Loucy (cell line): ENCODE measurements at regions not wholly inside any gene's neighbourhood (a gene's known extent, or its start where the extent isn't known, plus 50 kb on each side); places are given as distances from the start of the nearest gene placed in this dataset.

ENCODE experiments used
- H2AFZ ChIP-seq: fragments of 200-600 bp; sonication (generic); 2 replicates; pipeline ENCODE4 v1.6.0; 2016; ENCODE audit warnings: antibody characterized with exemption, mild to moderate bottlenecking, low read length, moderate library complexity
- H3F3A ChIP-seq: fragments of 200-600 bp; 2 replicates; pipeline ENCODE4 v1.6.0; 2016; ENCODE audit warnings: antibody characterized with exemption, low read depth, mild to moderate bottlenecking
- H3K27me3 ChIP-seq: fragments of 200-600 bp; sonication (generic); 2 replicates; pipeline ENCODE4 v1.6.1; 2014; ENCODE audit warnings: low read length, mild to moderate bottlenecking; ENCODE audit not compliant: insufficient read depth, poor library complexity, severe bottlenecking
- H3K36me3 ChIP-seq: fragments of 200-600 bp; sonication (generic); 2 replicates; pipeline ENCODE4 v1.6.1; 2016; ENCODE audit warnings: low read length; ENCODE audit not compliant: insufficient read depth
- H3K4me1 ChIP-seq: fragments of 200-600 bp; sonication (generic); 2 replicates; pipeline ENCODE4 v1.5.1; 2014; ENCODE audit warnings: low read length, mild to moderate bottlenecking; ENCODE audit not compliant: insufficient read depth, poor library complexity, severe bottlenecking
- H3K4me2 ChIP-seq: fragments of 200-600 bp; sonication (generic); 2 replicates; pipeline ENCODE4 v1.6.0; 2014; ENCODE audit warnings: antibody characterized with exemption, low read length, low read depth, mild to moderate bottlenecking; ENCODE audit not compliant: poor library complexity, severe bottlenecking
- H3K4me3 ChIP-seq: fragments of 200-600 bp; sonication (generic); 2 replicates; pipeline ENCODE4 v1.5.1; 2014; ENCODE audit warnings: low read length, mild to moderate bottlenecking, mixed read lengths; ENCODE audit not compliant: poor library complexity, severe bottlenecking
- H3K79me2 ChIP-seq: fragments of 200-600 bp; sonication (generic); 2 replicates; pipeline ENCODE4 v1.6.1; 2014; ENCODE audit warnings: low read length; ENCODE audit not compliant: insufficient read depth
- H3K9ac ChIP-seq: fragments of 200-600 bp; sonication (generic); 2 replicates; pipeline ENCODE4 v1.6.0; 2014; ENCODE audit warnings: mild to moderate bottlenecking, low read depth, low read length, moderate library complexity; ENCODE audit not compliant: poor library complexity, severe bottlenecking
- H3K9me2 ChIP-seq: fragments of 200-600 bp; sonication (generic); replicated peaks from 2 replicates; pipeline ENCODE4 v1.6.1; 2016; ENCODE audit warnings: low read depth, low read length, mixed read lengths
- H3K9me3 ChIP-seq: fragments of 200-600 bp; sonication (generic); 2 replicates; pipeline ENCODE4 v1.6.1; 2014; ENCODE audit warnings: mild to moderate bottlenecking, antibody characterized with exemption, low read length, low read depth; ENCODE audit not compliant: insufficient read depth
- H4K20me1 ChIP-seq: fragments of 200-600 bp; sonication (generic); 2 replicates; pipeline ENCODE4 v1.6.0; 2014; ENCODE audit warnings: antibody characterized with exemption, low read length, mild to moderate bottlenecking; ENCODE audit not compliant: insufficient read depth, poor library complexity, severe bottlenecking
- EZH2phosphoT487 ChIP-seq: fragments of 200-600 bp; IDR thresholded peaks from 2 replicates; pipeline ENCODE4 v1.6.1; 2018; ENCODE audit warnings: antibody characterized with exemption, mild to moderate bottlenecking, moderate library complexity, borderline replicate concordance
- TF ChIP-seq, protein P1 (sequence below): fragments of 200-600 bp; sonication (generic); conservative IDR thresholded peaks from 2 replicates; pipeline ENCODE4 v1.5.1; 2014; ENCODE audit warnings: mild to moderate bottlenecking, antibody characterized with exemption, low read length

DNA sequence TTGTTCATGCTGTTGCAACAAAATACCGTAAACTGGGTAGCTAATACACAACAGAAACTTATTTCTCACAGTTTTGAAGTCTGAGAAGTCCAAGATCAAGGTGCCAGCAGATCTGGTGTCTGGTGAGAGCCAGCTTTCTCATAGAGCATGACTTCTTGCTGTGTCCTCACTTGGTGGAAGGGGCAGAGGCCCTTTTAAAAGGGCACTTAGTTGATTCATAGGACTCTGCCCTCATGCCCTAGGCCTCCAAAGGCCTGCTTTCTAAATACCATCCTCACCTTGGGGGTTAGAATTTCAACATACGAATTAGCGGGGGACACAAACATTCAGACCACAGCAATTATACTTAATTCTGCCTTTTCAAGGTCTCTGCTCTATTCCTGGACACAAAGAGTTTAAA is 52.3 kb upstream of the FDX1 start:
- Histone ChIP-seq H3K36me3 (no peaks in the 10 kb centered on the region), H2AFZ (peak overlapping the region; percentile 28)

GRCh38 chr11:110379261-110379660 is 50.5 kb upstream of the FDX1 start:
- Histone ChIP-seq H3K4me1 (peaks cover 13% of the 10 kb centered on the region), H4K20me1 (no peaks in the 10 kb centered on the region), H3K36me3 (no peaks in the 10 kb centered on the region), H3F3A (no peaks in the 10 kb centered on the region), H3K27me3 (no peaks in the 10 kb centered on the region), H2AFZ (0 out of 2 replicates have a peak overlapping the region, but pooled peaks have one; percentile 68), H3K4me3 (no peak overlapping the region), H3K9me3 (no peaks in the 10 kb centered on the region), H3K79me2 (no peaks in the 10 kb centered on the region), H3K4me2 (no peak overlapping the region), H3K9me2 (no peaks in the 10 kb centered on the region), H3K9ac (no peak overlapping the region)
- TF ChIP-seq, protein P1, sequence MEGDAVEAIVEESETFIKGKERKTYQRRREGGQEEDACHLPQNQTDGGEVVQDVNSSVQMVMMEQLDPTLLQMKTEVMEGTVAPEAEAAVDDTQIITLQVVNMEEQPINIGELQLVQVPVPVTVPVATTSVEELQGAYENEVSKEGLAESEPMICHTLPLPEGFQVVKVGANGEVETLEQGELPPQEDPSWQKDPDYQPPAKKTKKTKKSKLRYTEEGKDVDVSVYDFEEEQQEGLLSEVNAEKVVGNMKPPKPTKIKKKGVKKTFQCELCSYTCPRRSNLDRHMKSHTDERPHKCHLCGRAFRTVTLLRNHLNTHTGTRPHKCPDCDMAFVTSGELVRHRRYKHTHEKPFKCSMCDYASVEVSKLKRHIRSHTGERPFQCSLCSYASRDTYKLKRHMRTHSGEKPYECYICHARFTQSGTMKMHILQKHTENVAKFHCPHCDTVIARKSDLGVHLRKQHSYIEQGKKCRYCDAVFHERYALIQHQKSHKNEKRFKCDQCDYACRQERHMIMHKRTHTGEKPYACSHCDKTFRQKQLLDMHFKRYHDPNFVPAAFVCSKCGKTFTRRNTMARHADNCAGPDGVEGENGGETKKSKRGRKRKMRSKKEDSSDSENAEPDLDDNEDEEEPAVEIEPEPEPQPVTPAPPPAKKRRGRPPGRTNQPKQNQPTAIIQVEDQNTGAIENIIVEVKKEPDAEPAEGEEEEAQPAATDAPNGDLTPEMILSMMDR = no peak
- TF ChIP-seq EZH2phosphoT487 = no peak

More for the DNA sequence above, 52.3 kb upstream of the FDX1 start:
- H3K4me2 ChIP-seq = no peak overlapping the region
- H4K20me1 ChIP-seq = no peaks in the 10 kb centered on the region
- H3K9me2 ChIP-seq = no peaks in the 10 kb centered on the region
- no peak for TF ChIP-seq EZH2phosphoT487
- TF ChIP-seq, protein P1 = no peak
- no peak overlapping the region for H3K9ac ChIP-seq
- no peaks in the 10 kb centered on the region for H3K79me2 ChIP-seq
- H3K9me3 ChIP-seq = no peaks in the 10 kb centered on the region
- no peak overlapping the region for H3K4me3 ChIP-seq
- H3K4me1 ChIP-seq = peaks cover 13% of the 10 kb centered on the region
- no peaks in the 10 kb centered on the region for H3K27me3 ChIP-seq
- no peaks in the 10 kb centered on the region for H3F3A ChIP-seq

GRCh38 chr11:110379936-110380335 is 49.8 kb upstream of the FDX1 start:
- Histone ChIP-seq H3K4me3 (no peak overlapping the region), H3K4me1 (peaks cover 13% of the 10 kb centered on the region), H3F3A (no peaks in the 10 kb centered on the region), H4K20me1 (no peaks in the 10 kb centered on the region), H3K9me3 (no peaks in the 10 kb centered on the region), H3K36me3 (no peaks in the 10 kb centered on the region), H3K27me3 (no peaks in the 10 kb centered on the region), H3K9me2 (no peaks in the 10 kb centered on the region), H2AFZ (peak overlapping the region; percentile 68), H3K4me2 (peak overlapping the region; percentile 33), H3K79me2 (no peaks in the 10 kb centered on the region), H3K9ac (no peak overlapping the region)
- TF ChIP-seq, protein P1 = no peak
- no peak for TF ChIP-seq EZH2phosphoT487
